ENCODE measurements at regions not wholly inside any gene's neighbourhood (a gene's known extent, or its start where the extent isn't known, plus 50 kb on each side); places are given as distances from the start of the nearest gene placed in this dataset.

DNA sequence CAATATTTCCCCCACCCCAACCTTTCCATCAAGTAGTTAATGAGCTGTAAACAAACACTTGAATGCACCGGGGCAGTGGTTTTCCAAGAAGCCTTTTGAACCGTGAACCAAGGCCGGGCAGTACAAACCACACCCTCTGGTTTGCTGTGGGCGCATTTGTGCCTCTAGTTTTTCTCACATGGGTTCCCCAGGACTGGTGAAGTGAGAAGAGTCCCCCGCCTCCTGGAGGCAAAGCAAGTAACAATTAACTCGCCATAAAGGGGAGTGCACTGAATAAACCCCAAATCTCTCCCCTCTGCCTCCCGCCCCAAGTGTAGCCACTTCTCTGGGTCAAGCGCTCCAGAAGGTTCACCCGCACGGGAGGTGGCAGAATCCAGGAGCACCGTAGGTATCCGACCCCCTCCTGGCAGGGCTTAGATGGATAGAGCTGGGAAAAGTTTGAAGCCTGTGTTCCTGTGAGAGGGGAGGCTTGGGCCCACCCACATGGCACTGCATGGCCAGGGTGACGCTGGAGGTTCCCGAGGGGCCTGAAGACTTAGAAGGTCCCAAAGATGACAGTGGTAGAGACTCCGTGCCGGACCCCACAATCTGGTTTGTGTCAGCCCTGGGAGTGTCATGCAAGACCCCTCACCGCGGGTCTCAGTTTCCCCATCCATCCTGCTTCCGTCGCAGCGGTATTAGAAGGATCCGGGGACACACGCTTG lies 182.2 kb downstream of the SMAD2 start:
- TF ChIP-seq CTCF (IDR thresholded peaks at IDR 0.05; ENCODE audit: low read length) (no peak), EZH2 (IDR thresholded peaks at IDR 0.05; ENCODE audit: borderline replicate concordance, low read length) (no peak)

Measured in OCI-LY1 (cell line).